DND-41 (cell line): ENCODE measurements at regions not wholly inside any gene's neighbourhood (a gene's known extent, or its start where the extent isn't known, plus 50 kb on each side); places are given as distances from the start of the nearest gene placed in this dataset.

Source experiments
- EZH2 ChIP-seq: IDR thresholded peaks from 3 replicates; pipeline ENCODE4 v1.6.1; 2012; ENCODE audit warnings: borderline replicate concordance, low read depth, mild to moderate bottlenecking, moderate library complexity, low read length, inconsistent platforms; ENCODE audit not compliant: severe bottlenecking
- TF ChIP-seq, protein P1 (sequence below): IDR thresholded peaks from 2 replicates; pipeline ENCODE4 v1.5.1; 2012; ENCODE audit warnings: borderline replicate concordance, low read length, moderate library complexity, mild to moderate bottlenecking; ENCODE audit not compliant: poor library complexity, severe bottlenecking; ENCODE audit errors: extremely low read depth

DNA sequence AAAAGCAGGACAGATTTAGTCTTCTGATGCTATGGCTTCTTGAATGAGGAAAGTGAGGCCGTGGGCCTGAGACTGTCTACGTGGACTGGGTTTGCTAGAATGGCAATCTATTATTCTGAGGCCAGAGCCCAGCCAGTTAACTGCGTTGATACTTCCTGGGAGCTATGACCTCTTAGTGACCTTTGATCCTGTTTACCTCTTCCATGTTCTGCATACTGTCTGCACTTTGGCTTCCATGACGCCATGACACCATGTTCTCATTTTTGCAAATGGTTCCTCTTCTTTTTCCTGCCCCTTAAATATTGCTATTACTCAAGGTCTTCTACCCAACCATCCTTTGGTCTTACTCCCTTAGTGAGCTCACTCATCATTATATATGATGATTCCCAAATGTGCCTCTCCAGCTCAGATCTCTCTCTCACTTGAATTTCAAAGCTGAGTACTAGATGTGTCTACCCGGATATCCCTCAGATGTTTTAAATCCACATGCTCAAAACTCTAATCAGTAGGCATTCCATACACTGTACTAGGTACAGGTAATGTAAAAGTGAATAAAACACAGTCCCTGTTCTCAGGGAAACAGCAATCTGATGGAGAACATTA is 66.1 kb upstream of the ATP1A1 start:
- TF ChIP-seq, protein P1, sequence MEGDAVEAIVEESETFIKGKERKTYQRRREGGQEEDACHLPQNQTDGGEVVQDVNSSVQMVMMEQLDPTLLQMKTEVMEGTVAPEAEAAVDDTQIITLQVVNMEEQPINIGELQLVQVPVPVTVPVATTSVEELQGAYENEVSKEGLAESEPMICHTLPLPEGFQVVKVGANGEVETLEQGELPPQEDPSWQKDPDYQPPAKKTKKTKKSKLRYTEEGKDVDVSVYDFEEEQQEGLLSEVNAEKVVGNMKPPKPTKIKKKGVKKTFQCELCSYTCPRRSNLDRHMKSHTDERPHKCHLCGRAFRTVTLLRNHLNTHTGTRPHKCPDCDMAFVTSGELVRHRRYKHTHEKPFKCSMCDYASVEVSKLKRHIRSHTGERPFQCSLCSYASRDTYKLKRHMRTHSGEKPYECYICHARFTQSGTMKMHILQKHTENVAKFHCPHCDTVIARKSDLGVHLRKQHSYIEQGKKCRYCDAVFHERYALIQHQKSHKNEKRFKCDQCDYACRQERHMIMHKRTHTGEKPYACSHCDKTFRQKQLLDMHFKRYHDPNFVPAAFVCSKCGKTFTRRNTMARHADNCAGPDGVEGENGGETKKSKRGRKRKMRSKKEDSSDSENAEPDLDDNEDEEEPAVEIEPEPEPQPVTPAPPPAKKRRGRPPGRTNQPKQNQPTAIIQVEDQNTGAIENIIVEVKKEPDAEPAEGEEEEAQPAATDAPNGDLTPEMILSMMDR, result no peak
- TF ChIP-seq EZH2, result no peak
